Liver (tissue), 8 donors: ENCODE measurements at regions not wholly inside any gene's neighbourhood (a gene's known extent, or its start where the extent isn't known, plus 50 kb on each side); places are given as distances from the start of the nearest gene placed in this dataset.

Experiments used
- DNase-seq: peaks from one replicate; pipeline ENCODE4 v3.0.0-alpha.2; 2017; ENCODE audit warnings: low spot score
- H3K27ac ChIP-seq, 2 donors: one replicate each; pipeline ENCODE4 v1.7.0; 2013; ENCODE audit warnings: inconsistent platforms in 2 of 2, low read length in 2 of 2, control low read depth in 1 of 2, low read depth in 1 of 2, mild to moderate bottlenecking in 1 of 2
- H3K27me3 ChIP-seq, 4 donors: one replicate each; pipeline versions ENCODE4 v1.6.1 to v1.7.0; 2013; ENCODE audit warnings: low read length in 3 of 4, inconsistent platforms in 1 of 4, mild to moderate bottlenecking in 1 of 4, moderate library complexity in 1 of 4; ENCODE audit not compliant: control insufficient read depth in 4 of 4, insufficient read depth in 4 of 4
- H3K36me3 ChIP-seq, 4 donors: one replicate each; pipeline versions ENCODE4 v1.6.1 to v1.7.0; 2013; ENCODE audit warnings: low read length in 3 of 4, mild to moderate bottlenecking in 3 of 4, low read depth in 1 of 4, moderate library complexity in 1 of 4; ENCODE audit not compliant: control insufficient read depth in 4 of 4, insufficient read depth in 3 of 4
- H3K4me1 ChIP-seq, 4 donors: one replicate each; pipeline versions ENCODE4 v1.6.1 to v1.7.0; 2013; ENCODE audit warnings: low read length in 3 of 4, mild to moderate bottlenecking in 3 of 4, moderate library complexity in 1 of 4; ENCODE audit not compliant: control insufficient read depth in 4 of 4, insufficient read depth in 4 of 4
- H3K4me3 ChIP-seq, 3 donors: one replicate each; pipeline versions ENCODE4 v1.6.1 to v1.7.0; 2013; ENCODE audit warnings: low read length in 3 of 3, control low read depth in 1 of 3, low read depth in 1 of 3, mild to moderate bottlenecking in 1 of 3
- H3K9ac ChIP-seq, 2 donors: one replicate each; pipeline ENCODE4 v1.7.0; 2013; ENCODE audit warnings: low read length in 2 of 2, mild to moderate bottlenecking in 2 of 2, moderate library complexity in 2 of 2, control low read depth in 1 of 2, low read depth in 1 of 2
- H3K9me3 ChIP-seq, 4 donors: one replicate each; pipeline versions ENCODE4 v1.6.1 to v1.7.0; 2013; ENCODE audit warnings: low read length in 3 of 4; ENCODE audit not compliant: control insufficient read depth in 4 of 4
- ATF3 ChIP-seq: IDR thresholded peaks from 2 replicates; pipeline ENCODE4 v1.6.1; 2016; ENCODE audit warnings: antibody characterized with exemption
- CTCF ChIP-seq: fragments of 150-350 bp; IDR thresholded peaks from 2 replicates; pipeline ENCODE4 v1.5.1; 2017; ENCODE audit warnings: improper control_type of control experiment, low read depth, low read length; ENCODE audit not compliant: missing input control
- EGR1 ChIP-seq, 2 donors: IDR thresholded peaks; 2 replicates each; pipeline ENCODE4 v1.6.1; 2016 to 2018; ENCODE audit warnings: antibody characterized with exemption in 2 of 2, low read depth in 2 of 2
- FOXA1 ChIP-seq: IDR thresholded peaks from 2 replicates; pipeline ENCODE4 v1.6.1; 2016; ENCODE audit warnings: antibody characterized with exemption
- FOXA2 ChIP-seq: IDR thresholded peaks from 2 replicates; pipeline ENCODE4 v1.6.1; 2016; ENCODE audit warnings: antibody characterized with exemption
- GABPA ChIP-seq, 2 donors: IDR thresholded peaks in 1 of 2; conservative IDR thresholded peaks in 1 of 2; 2 replicates each; pipeline ENCODE4 v1.6.1; 2016; ENCODE audit warnings: antibody characterized with exemption in 2 of 2, mild to moderate bottlenecking in 1 of 2, moderate library complexity in 1 of 2
- HNF4A ChIP-seq, 2 donors: conservative IDR thresholded peaks; 2 replicates each; pipeline ENCODE4 v1.6.1; 2016; ENCODE audit warnings: antibody characterized with exemption in 2 of 2, mild to moderate bottlenecking in 2 of 2
- HNF4G ChIP-seq: IDR thresholded peaks from 2 replicates; pipeline ENCODE4 v1.6.1; 2016; ENCODE audit warnings: antibody characterized with exemption
- MAX ChIP-seq: IDR thresholded peaks from 2 replicates; pipeline ENCODE4 v1.6.1; 2016; ENCODE audit warnings: antibody characterized with exemption
- RAD21 ChIP-seq, 2 donors: IDR thresholded peaks; 2 replicates each; pipeline ENCODE4 v1.6.1; 2016; ENCODE audit warnings: antibody characterized with exemption in 2 of 2, mild to moderate bottlenecking in 2 of 2
- REST ChIP-seq: IDR thresholded peaks from 2 replicates; pipeline ENCODE4 v1.6.1; 2016; ENCODE audit warnings: antibody characterized with exemption, mild to moderate bottlenecking
- SP1 ChIP-seq: IDR thresholded peaks from 2 replicates; pipeline ENCODE4 v1.6.1; 2018; ENCODE audit warnings: antibody characterized with exemption, mild to moderate bottlenecking
- TAF1 ChIP-seq: conservative IDR thresholded peaks from 2 replicates; pipeline ENCODE4 v1.6.1; 2016; ENCODE audit warnings: antibody characterized with exemption, mild to moderate bottlenecking
- YY1 ChIP-seq: IDR thresholded peaks from 2 replicates; pipeline ENCODE4 v1.6.1; 2016; ENCODE audit warnings: antibody characterized with exemption, mild to moderate bottlenecking
- ZBTB33 ChIP-seq: IDR thresholded peaks from 2 replicates; pipeline ENCODE4 v1.6.1; 2016; ENCODE audit warnings: antibody characterized with exemption
- WGBS: extraction: QIAGEN DNeasy Blood & Tissue Kit; methylation state at CpG from one replicate; pipeline ENCODE4 v1.1.7; 2013; 5-methylcytosine and 5-hydroxymethylcytosine counted together
- donor health status: healthy.
- donor health status: healthy.
- donor health status: healthy.
- donor health status: healthy.
- donor health status: healthy.

GRCh38 chr5:30502277-30502676 lies 691.2 kb upstream of the CDH6 start:
- H3K36me3 ChIP-seq, result no peaks in the 10 kb centered on the region
- peaks cover 0 to 21% (median 15%) of the 10 kb centered on the region in 4 donors for H3K4me1 ChIP-seq
- H3K9me3 ChIP-seq, result no peaks in the 10 kb centered on the region
- TF ChIP-seq MAX (no peak), GABPA (IDR thresholded peaks at IDR 0.05 in 1 of 2, conservative IDR thresholded peaks at IDR 0.05 in 1 of 2) (no peak), EGR1 (IDR thresholded peaks at IDR 0.05; ENCODE audit: low read depth in 2 of 2) (no peak), FOXA2 (no peak), HNF4G (no peak), CTCF (no peak), YY1 (no peak)
- H3K27me3 ChIP-seq, result no peaks in the 10 kb centered on the region
- H3K27ac ChIP-seq, result no peak overlapping the region
- DNase-seq, result no peak
- no peak overlapping the region for H3K4me3 ChIP-seq
- no peak overlapping the region for H3K9ac ChIP-seq

- Histone ChIP-seq H3K9me3 (no peaks in the 10 kb centered on the region), H3K4me1 (peaks cover 0 to 21% (median 15%) of the 10 kb centered on the region in 4 donors), H3K9ac (no peak overlapping the region), H3K36me3 (no peaks in the 10 kb centered on the region), H3K27ac (no peak overlapping the region), H3K4me3 (no peak overlapping the region), H3K27me3 (no peaks in the 10 kb centered on the region)
- DNase-seq, result no peak
- TF ChIP-seq GABPA (IDR thresholded peaks at IDR 0.05 in 1 of 2, conservative IDR thresholded peaks at IDR 0.05 in 1 of 2), result no peak
- no peak for TF ChIP-seq FOXA1
- TF ChIP-seq SP1, result no peak
- no peak for TF ChIP-seq ATF3
- TF ChIP-seq TAF1, result no peak
- TF ChIP-seq YY1, result no peak
- no peak for TF ChIP-seq HNF4A (conservative IDR thresholded peaks at IDR 0.05)
- TF ChIP-seq REST, result no peak
- no peak for TF ChIP-seq FOXA2
- TF ChIP-seq RAD21 (IDR thresholded peaks at IDR 0.05), result no peak
- no peak for TF ChIP-seq EGR1 (IDR thresholded peaks at IDR 0.05; ENCODE audit: low read depth in 2 of 2)
- TF ChIP-seq HNF4G, result no peak
- no peak for TF ChIP-seq ZBTB33
- TF ChIP-seq CTCF, result no peak
- 44% methylated on average over 3 of the region's 3 CpGs for WGBS
These were observed 692.4 kb upstream of the CDH6 start for GRCh38 chr5:30501065-30501464.
